ENCODE measurements at regions not wholly inside any gene's neighbourhood (a gene's known extent, or its start where the extent isn't known, plus 50 kb on each side); places are given as distances from the start of the nearest gene placed in this dataset.

DNA sequence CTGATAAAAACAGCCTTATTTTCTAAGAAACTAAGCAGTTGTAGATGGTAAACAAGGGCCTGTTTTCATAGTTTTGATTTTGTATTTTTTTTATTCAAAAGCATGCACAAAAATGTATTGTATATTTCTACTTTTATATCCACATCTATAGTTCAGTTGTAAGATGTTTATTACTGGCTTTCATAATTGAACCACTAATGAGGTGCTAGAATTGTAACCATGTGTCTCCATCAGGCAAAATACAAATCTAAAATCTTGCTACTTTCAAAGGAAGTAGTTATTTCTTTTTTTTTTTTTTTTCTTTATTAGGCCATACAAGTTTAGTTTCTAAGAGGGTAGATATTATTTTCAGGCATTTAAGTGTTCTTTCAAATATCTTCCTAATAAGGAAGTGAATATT, 1755.0 kb downstream of the MAT2B start:
- DNase-seq = no peak
- H3K27ac ChIP-seq = no peak overlapping the region
- H3K4me1 ChIP-seq = no peaks in the 10 kb centered on the region
- H3K9me3 ChIP-seq (replicated peaks) = no peaks in the 10 kb centered on the region
- no peaks in the 10 kb centered on the region for H3K36me3 ChIP-seq
- 0 out of 2 replicates have a peak, but pooled peaks cover 3% of the 10 kb centered on the region for H3K27me3 ChIP-seq
- no peak overlapping the region for H3K4me3 ChIP-seq

DNA sequence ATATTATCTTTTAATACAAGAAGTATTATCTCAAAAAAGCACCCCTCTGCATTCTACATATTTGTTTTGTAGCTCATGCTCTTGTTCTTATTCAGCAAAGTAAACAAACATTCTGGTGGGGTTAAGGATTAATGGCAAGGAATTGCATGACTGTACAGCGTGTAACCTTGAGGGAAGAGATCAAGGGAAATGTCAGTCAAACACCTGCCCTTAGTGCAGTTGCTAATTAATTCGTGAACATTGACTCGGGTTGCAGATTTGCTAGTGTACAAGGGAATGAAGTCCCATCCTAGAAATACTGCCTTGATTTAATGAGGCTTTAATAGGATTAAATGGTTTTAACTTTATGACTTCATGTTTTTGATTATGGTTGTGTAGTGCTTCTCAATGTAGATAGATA, 1758.1 kb downstream of the MAT2B start:
- Histone ChIP-seq H3K27me3 (0 out of 2 replicates have a peak, but pooled peaks cover 3% of the 10 kb centered on the region), H3K4me1 (no peaks in the 10 kb centered on the region), H3K27ac (no peak overlapping the region), H3K9me3 (replicated peaks) (no peaks in the 10 kb centered on the region), H3K36me3 (no peaks in the 10 kb centered on the region), H3K4me3 (no peak overlapping the region)
- no peak for DNase-seq

DNA sequence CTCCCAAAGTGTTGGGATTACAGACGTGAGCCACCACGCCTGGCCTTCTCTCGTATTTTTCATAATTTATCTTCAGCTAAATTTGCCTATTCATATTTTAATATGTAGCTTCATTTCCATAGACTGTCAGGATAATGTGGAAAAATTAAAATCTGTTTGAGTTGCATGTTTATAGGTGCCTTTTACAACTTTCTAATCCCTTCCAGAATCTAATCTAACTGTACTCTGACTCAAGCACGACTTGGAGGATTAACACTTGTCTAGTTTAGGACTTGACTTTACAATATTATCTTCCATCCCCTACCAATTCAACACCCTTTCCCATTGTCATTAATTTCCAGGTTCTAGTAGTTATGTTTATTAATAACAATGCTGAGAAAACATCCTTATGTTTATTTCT, 1761.5 kb downstream of the MAT2B start:
- no peaks in the 10 kb centered on the region for H3K27me3 ChIP-seq
- no peaks in the 10 kb centered on the region for H3K4me1 ChIP-seq
- H3K4me3 ChIP-seq = no peak overlapping the region
- H3K36me3 ChIP-seq = no peaks in the 10 kb centered on the region
- DNase-seq = no peak
- no peaks in the 10 kb centered on the region for H3K9me3 ChIP-seq (replicated peaks)
- no peak overlapping the region for H3K27ac ChIP-seq

DNA sequence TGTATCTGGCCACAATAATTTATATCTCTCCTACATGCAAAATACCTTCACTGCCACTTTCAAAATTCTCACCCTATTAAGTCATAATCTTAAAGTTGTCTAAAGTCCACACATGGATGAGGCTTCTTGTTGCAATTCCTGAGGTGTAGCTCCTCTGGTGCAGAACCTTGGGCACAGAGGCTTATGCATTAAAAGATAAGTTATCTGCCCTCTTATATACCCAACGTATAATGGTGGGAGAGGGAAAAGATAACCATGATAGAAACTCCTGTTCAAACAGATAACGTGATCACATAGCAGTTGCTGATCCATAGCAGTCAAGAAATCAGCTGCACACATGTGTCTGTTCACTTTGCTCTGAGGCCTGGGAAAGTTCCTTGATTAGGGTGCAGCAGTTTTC, 1767.0 kb downstream of the MAT2B start:
- Histone ChIP-seq H3K9me3 (replicated peaks) (no peaks in the 10 kb centered on the region), H3K4me3 (no peak overlapping the region), H3K4me1 (no peaks in the 10 kb centered on the region), H3K27me3 (no peaks in the 10 kb centered on the region), H3K27ac (no peak overlapping the region), H3K36me3 (no peaks in the 10 kb centered on the region)
- DNase-seq = no peak

DNA sequence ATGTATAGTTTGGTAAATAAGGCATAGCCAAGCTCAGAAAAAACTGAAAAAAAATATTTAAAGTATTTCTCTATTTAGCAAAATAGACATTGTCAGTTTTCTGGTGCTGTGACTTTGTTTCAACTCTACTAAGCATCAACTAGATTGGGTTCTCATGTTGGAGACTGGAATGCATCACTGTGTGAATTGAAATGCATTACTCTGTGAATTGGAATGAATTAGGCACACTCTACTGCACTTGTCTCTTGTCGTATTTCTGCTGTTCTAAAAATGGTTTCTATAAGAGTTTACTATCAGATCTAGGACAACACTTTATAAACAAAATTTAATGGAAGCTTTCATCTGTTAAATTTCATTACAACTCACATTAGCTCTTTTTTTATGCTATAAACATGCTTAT, 1772.2 kb downstream of the MAT2B start:
- Histone ChIP-seq H3K4me3 (no peak overlapping the region), H3K27me3 (no peaks in the 10 kb centered on the region), H3K9me3 (replicated peaks) (no peaks in the 10 kb centered on the region), H3K27ac (no peak overlapping the region), H3K36me3 (no peaks in the 10 kb centered on the region), H3K4me1 (no peaks in the 10 kb centered on the region)
- no peak for DNase-seq

DNA sequence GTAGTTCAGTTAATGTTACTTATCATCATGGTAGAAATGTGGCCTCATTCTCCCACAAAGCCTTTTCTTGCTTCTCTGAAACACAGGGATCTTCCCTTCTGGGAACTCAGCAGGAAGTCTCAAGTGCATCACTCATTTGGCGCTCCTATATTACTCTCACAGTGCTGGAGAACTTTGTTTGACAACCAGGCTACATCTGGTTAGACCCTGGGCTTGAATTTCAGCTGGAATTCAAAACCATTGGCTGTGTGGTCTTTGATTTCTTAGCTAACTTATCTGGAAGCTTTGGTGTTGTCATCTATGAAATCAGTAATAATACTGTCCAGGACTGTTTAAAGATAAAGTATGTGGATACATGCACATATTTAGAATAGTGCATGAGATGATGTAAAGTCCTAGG, 1777.1 kb downstream of the MAT2B start:
- Histone ChIP-seq H3K9me3 (replicated peaks) (no peaks in the 10 kb centered on the region), H3K36me3 (no peaks in the 10 kb centered on the region), H3K4me3 (no peak overlapping the region), H3K27me3 (no peaks in the 10 kb centered on the region), H3K4me1 (no peaks in the 10 kb centered on the region), H3K27ac (no peak overlapping the region)
- DNase-seq = no peak

DNA sequence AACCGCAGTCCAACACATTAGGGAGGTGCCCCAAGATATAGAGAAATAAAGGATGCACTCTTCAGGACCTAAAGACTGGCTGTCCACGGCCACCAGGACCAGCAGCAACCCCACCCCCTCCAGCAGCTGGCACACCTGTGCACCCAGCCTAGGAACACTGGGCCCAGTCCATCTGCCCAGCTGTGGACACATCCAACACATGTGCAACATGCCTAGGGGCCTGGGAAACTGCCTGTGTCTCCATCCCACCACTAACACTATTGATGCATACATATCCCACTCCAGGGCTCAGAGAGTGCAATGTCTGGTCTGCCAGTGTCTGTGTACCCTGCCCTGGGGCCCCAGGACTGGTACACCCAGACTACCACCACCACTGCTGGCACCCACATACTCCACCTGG, 1781.3 kb downstream of the MAT2B start:
- H3K4me3 ChIP-seq = no peak overlapping the region
- no peaks in the 10 kb centered on the region for H3K4me1 ChIP-seq
- peaks cover 5% of the 10 kb centered on the region; the same call in 1 of the 2 replicates for H3K27me3 ChIP-seq
- DNase-seq = no peak
- no peak overlapping the region for H3K27ac ChIP-seq
- H3K36me3 ChIP-seq = no peaks in the 10 kb centered on the region
- no peaks in the 10 kb centered on the region for H3K9me3 ChIP-seq (replicated peaks)

DNA sequence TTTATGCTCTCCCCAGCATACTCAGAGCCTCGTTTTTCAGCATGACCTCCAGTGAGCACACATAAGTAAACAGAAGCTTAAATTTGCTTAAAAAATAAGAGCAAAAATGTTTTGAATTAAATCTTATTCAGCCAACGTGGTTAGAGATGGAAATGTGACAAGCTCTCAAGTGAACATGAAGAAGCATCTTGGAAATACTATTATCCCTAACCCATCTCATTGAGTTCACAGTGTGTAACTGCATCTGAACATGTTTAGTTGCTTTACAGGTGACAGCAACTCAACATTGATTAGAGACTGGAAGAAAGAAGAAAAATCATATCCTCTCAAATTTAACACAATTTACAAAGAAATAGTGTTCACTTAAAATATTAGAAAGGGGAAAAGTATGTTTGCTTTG, 1785.1 kb downstream of the MAT2B start:
- Histone ChIP-seq H3K27ac (no peak overlapping the region), H3K4me3 (no peak overlapping the region), H3K9me3 (replicated peaks) (no peaks in the 10 kb centered on the region), H3K4me1 (no peaks in the 10 kb centered on the region), H3K27me3 (peaks cover 14% of the 10 kb centered on the region; the same call in 1 of the 2 replicates), H3K36me3 (no peaks in the 10 kb centered on the region)
- no peak for DNase-seq

DNA sequence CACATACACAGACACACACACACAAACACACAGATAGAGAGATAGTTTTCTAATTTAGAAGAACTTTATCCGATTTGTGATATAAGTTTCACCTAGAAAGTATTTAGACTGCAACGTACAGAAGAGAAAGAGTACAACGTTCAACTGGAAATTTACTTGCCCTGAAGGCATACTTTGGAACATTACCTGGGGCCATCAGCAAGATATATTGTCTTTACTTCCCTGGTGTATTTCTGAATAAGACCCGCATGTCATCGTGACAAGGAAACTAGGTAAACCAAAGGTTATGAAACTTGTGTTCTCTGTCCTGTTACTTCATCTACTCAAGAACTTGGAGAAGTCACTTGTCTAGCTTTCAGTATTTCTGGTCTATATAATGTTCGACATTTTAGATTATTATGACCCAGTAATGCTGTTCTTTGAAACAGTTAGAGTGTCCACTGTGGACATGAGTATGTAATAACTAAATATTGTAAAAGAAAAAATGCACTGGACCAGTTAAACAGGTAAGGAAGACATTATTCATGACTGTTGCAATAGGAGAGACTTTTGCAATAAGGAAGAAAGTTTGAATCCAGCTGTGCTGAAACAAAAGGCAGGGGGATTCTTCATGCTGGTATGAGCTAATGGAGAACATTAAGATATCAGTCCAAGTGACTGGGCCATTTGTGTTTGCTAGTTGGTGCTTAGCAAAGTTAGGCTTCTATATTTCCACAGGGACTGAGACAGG, 1791.1 kb downstream of the MAT2B start:
- DNase-seq = no peak
- H3K4me1 ChIP-seq = no peaks in the 10 kb centered on the region
- H3K9me3 ChIP-seq (replicated peaks) = no peaks in the 10 kb centered on the region
- H3K4me3 ChIP-seq = no peak overlapping the region
- H3K36me3 ChIP-seq = no peaks in the 10 kb centered on the region
- no peak overlapping the region for H3K27ac ChIP-seq
- H3K27me3 ChIP-seq = peaks cover 9% of the 10 kb centered on the region; the same call in 1 of the 2 replicates

DNA sequence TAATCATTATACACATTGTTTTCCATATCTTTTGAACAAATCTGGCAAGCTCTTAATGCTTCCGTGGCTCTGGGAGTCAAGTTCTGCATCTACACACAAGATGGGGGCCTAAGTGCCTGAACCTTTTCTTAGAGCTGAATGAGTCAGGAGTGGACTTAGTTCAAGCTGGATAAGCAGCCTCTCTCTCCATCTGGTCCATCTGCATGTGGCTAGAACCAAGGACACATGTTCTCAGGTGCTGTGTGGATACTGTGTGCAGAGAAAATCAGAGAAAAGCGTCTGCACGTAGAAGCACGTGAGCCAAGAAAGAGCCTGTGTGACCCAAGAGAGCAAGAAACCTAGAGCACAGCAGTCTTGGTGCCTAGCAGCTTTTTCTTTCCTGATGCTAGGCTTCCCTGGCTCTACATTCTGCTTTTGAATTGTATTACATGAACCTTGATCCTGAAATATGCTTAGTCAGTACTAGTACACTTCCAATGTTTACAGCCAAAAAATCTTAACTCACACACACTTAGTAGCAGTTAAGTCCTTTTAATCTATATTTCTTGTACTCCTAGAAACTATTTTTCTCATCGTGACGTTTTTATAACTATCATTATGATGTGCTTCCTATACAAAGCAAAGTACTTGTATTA, 1798.9 kb downstream of the MAT2B start:
- H3K36me3 ChIP-seq = no peaks in the 10 kb centered on the region
- no peaks in the 10 kb centered on the region for H3K9me3 ChIP-seq (replicated peaks)
- no peaks in the 10 kb centered on the region for H3K27me3 ChIP-seq
- no peak overlapping the region for H3K27ac ChIP-seq
- no peak for DNase-seq
- no peaks in the 10 kb centered on the region for H3K4me1 ChIP-seq
- H3K4me3 ChIP-seq = no peak overlapping the region

DNA sequence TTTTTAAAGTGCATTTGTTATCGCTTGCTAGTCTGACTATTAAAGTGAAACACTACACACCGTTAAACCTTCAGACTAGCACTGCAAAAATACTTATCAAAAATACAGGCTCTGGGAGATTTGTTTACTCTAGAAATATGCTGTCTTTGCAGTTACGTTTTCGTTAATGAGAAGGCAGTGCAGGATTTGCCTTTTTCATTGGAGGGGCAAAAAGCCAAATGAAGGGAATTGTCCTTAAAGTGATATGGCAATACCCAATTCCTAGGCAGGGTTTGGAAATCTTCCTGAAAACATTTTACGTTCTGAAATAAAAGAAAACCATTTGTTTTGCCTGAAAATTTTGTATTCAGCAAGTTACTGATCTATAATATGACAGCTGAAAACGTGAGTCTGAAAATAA, 1800.2 kb downstream of the MAT2B start:
- H3K4me3 ChIP-seq = no peak overlapping the region
- H3K4me1 ChIP-seq = no peaks in the 10 kb centered on the region
- no peaks in the 10 kb centered on the region for H3K36me3 ChIP-seq
- H3K9me3 ChIP-seq (replicated peaks) = no peaks in the 10 kb centered on the region
- no peak for DNase-seq
- no peaks in the 10 kb centered on the region for H3K27me3 ChIP-seq
- no peak overlapping the region for H3K27ac ChIP-seq

DNA sequence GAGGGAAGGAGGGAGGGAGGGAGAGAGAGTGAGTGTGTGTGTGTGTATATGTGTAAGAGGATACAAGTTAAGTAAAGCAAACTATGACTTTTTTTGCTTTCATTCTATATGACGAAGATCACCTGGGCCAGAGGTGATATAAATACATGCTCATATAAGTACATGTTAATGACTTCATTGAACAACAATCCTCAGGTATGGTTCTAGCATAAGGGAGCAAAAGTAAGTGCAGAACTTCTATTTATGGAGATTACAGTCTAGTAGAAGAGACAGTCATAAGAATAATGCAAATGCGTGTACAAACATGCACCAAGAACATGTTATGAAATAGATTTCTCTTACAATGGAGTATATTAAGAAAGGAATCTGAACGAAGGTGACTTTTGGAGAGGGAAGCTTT, 1804.0 kb downstream of the MAT2B start:
- DNase-seq = no peak
- Histone ChIP-seq H3K9me3 (replicated peaks) (no peaks in the 10 kb centered on the region), H3K27me3 (no peaks in the 10 kb centered on the region), H3K36me3 (no peaks in the 10 kb centered on the region), H3K4me3 (no peak overlapping the region), H3K4me1 (no peaks in the 10 kb centered on the region), H3K27ac (no peak overlapping the region)

DNA sequence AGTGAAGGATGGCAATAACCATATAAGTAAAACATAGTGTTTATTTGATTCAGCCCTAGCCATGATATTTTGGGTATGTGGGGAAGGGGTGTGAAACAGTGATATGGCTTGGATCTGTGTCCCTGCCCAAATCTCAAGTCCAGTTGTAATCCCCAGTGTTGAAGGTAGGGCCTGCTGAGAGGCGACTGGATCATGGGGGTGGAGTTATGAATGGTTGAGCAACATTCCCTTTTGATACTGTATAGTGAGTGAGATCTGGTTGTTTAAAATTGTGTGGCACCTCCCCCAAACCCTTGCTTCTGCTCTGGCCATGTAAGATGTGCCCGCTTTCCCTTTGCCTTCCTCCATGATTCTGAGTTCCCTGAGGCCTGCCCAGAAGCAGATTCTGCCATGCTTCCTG, 1804.6 kb downstream of the MAT2B start:
- no peak overlapping the region for H3K27ac ChIP-seq
- H3K27me3 ChIP-seq = no peaks in the 10 kb centered on the region
- H3K9me3 ChIP-seq (replicated peaks) = no peaks in the 10 kb centered on the region
- no peaks in the 10 kb centered on the region for H3K36me3 ChIP-seq
- no peak for DNase-seq
- no peak overlapping the region for H3K4me3 ChIP-seq
- no peaks in the 10 kb centered on the region for H3K4me1 ChIP-seq

DNA sequence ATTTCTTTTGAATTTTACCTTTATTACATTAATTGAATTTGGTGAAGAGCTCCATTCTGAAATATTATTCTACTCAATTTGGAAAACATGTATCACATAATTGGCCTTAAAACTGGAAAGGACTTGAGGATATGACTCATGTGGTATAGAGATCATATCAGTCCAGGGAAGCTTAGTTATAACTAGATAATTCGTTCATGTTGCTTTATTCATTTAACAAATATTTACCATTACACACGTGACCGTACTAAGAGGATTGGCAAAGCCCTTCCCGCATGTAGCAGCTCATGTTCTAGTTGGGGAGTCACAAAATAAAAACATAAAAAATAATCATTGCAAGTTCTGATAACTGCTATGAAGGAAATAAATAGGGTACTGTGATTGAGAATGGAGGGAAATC, 1816.5 kb downstream of the MAT2B start:
- H3K27me3 ChIP-seq = no peaks in the 10 kb centered on the region
- H3K27ac ChIP-seq = no peak overlapping the region
- H3K4me3 ChIP-seq = no peak overlapping the region
- DNase-seq = no peak
- no peaks in the 10 kb centered on the region for H3K4me1 ChIP-seq
- H3K36me3 ChIP-seq = no peaks in the 10 kb centered on the region
- no peaks in the 10 kb centered on the region for H3K9me3 ChIP-seq (replicated peaks)

DNA sequence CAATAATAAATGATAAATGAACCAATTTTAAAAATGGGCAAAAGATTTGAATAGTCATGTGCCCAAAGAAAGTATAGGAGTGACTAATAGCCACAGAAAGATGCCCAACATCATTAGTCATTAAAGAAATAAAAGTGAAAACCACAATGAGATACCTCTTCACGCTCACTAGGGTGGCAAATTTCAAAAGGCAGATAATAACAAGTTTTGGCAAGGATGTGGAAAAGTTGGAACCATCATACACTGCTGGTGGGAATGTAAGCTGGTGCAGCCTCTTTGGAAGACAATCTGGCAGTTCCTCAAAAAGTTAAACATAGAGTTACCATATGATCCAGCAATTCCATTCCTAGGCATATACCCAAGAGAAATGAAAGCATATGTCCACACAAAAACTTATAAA, 1819.8 kb downstream of the MAT2B start:
- no peak for DNase-seq
- H3K4me1 ChIP-seq = no peaks in the 10 kb centered on the region
- peaks cover 4% of the 10 kb centered on the region; the same call in 1 of the 2 replicates for H3K27me3 ChIP-seq
- no peaks in the 10 kb centered on the region for H3K9me3 ChIP-seq (replicated peaks)
- no peak overlapping the region for H3K4me3 ChIP-seq
- no peak overlapping the region for H3K27ac ChIP-seq
- H3K36me3 ChIP-seq = no peaks in the 10 kb centered on the region

DNA sequence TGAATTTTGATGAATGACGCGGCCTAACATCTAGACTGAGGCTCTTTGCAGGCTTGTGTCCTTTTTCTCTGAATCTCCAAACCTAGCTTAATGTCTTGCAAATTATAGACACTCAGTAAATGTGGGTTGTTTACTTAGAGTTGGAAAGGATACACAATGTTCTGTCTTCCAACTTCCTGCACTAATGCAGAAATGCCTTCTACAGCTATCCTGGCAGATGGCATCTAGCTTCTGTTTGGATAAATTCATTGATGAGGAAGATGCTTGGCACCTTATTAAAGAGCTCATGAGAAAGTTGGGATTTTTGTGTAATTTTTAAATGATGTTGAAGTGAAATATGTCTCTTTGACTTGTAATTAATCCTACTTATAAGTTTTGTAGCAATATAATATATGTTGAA, 1822.2 kb downstream of the MAT2B start:
- no peak overlapping the region for H3K27ac ChIP-seq
- H3K4me3 ChIP-seq = no peak overlapping the region
- no peaks in the 10 kb centered on the region for H3K4me1 ChIP-seq
- peaks cover 4% of the 10 kb centered on the region; the same call in 1 of the 2 replicates for H3K27me3 ChIP-seq
- no peak for DNase-seq
- H3K36me3 ChIP-seq = no peaks in the 10 kb centered on the region
- H3K9me3 ChIP-seq (replicated peaks) = no peaks in the 10 kb centered on the region
